ENCODE measurements at regions not wholly inside any gene's neighbourhood (a gene's known extent, or its start where the extent isn't known, plus 50 kb on each side); places are given as distances from the start of the nearest gene placed in this dataset.

DNA sequence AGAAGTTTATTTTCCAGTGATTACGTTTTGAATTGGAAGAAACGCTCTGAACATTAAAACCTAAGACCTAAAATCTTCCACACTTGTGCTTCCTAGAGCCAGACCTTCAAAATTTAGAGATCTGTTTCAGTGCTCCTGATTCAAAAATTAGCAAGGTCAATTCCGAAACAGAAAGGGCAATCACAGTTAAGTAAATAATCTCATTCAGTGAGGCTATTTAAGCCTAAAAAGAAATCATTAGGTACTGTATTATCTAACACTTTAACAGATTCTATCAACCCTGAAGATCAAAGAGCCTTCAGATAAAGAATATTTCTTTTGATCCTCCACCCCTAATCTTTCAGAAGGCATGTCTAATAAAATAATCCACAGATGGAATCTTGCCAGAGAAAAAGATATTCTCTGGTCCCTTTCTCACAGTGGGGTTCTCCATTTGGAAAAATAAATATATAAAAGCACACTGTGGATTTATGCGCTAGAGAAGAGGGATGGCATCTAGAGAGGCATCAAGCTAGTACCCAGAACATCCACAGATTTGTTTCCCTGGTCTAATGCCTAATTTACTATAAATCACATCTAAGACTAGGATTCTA is 54.4 kb downstream of the ZZZ3 start:
- RAD21 ChIA-PET (ENCODE audit: low non-redundant PET in 1 of 2, low total read pairs in 2 of 2, uncharacterized antibody in 2 of 2, unreplicated experiment in 2 of 2) = no interaction called here
- H4K20me1 ChIP-seq (ENCODE audit: insufficient read depth) = no peaks in the 10 kb centered on the region
- H3K9me3 ChIP-seq (ENCODE audit: control insufficient read depth in 1 of 2, insufficient read depth in 1 of 2, low read depth in 1 of 2, low read length in 2 of 2) = no peaks in the 10 kb centered on the region
- H3K27ac ChIP-seq (ENCODE audit: low read depth, low read length) = no peak overlapping the region
- H3K27me3 ChIP-seq (ENCODE audit: insufficient read depth, low read length) = no peaks in the 10 kb centered on the region
- H3K4me3 ChIP-seq (replicated peaks in 1 of 2; ENCODE audit: low read depth in 1 of 2, low read length in 2 of 2) = no peak overlapping the region
- no peaks in the 10 kb centered on the region for H3K4me1 ChIP-seq (ENCODE audit: control insufficient read depth in 1 of 2, insufficient read depth in 2 of 2, low read length in 2 of 2)
- H3K9me2 ChIP-seq (ENCODE audit: insufficient read depth) = no peaks in the 10 kb centered on the region
- no TSS peak for BruUV-seq (replicated peaks)
- H3K4me2 ChIP-seq (ENCODE audit: low read length) = no peak overlapping the region
- no peak for DNase-seq (ENCODE audit: low read depth, low spot score)
- intact Hi-C loops (cut with micrococcal nuclease) = no loop called here
- peaks cover 8% of the 10 kb centered on the region; the same call in 1 of the 2 replicates for H3K79me2 ChIP-seq (ENCODE audit: insufficient read depth, low read length)
- no peak overlapping the region for H3K9ac ChIP-seq (ENCODE audit: low read length)
- H3K36me3 ChIP-seq (ENCODE audit: control insufficient read depth in 1 of 2, insufficient read depth in 2 of 2, low read length in 2 of 2) = peaks cover 8 to 16% of the 10 kb centered on the region in 2 experiments; a peak in 3 of 4 replicates
- ATAC-seq = no peak
- POLR2A ChIA-PET = no interaction called here
- no peak overlapping the region for H2AFZ ChIP-seq (ENCODE audit: low read depth, low read length, poor library complexity, severe bottlenecking)
- CTCF ChIA-PET = no interaction called here
- no peak for TF ChIP-seq EGR1 (IDR thresholded peaks at IDR 0.05; ENCODE audit: low read depth)
- TF ChIP-seq, protein P1, sequence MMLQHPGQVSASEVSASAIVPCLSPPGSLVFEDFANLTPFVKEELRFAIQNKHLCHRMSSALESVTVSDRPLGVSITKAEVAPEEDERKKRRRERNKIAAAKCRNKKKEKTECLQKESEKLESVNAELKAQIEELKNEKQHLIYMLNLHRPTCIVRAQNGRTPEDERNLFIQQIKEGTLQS (IDR thresholded peaks at IDR 0.05) = no peak

DNA sequence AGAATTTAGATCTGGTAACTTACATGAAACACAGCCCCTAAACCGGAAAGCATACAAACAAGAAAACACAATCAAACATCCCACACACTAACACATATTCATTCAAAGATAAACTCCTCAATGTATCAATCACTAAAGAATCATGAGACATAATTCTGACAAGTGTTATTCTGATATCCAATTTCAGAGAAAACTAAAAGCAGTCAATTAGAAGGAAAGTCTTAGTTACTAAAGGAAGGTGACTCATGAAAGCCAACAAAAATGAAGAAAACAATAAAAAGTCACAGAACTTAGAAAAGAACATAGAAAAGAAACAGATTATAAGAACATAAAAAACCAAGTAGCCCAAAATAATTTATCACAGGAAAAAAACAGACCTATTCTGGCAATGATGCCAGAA is 57.2 kb downstream of the ZZZ3 start:
- no peak overlapping the region for H3K4me2 ChIP-seq (ENCODE audit: low read length)
- H2AFZ ChIP-seq (ENCODE audit: low read depth, low read length, poor library complexity, severe bottlenecking) = no peak overlapping the region
- no peaks in the 10 kb centered on the region for H3K27me3 ChIP-seq (ENCODE audit: insufficient read depth, low read length)
- no TSS peak for BruUV-seq (replicated peaks)
- intact Hi-C loops (cut with micrococcal nuclease) = no loop called here
- H3K27ac ChIP-seq (ENCODE audit: low read depth, low read length) = no peak overlapping the region
- H4K20me1 ChIP-seq (ENCODE audit: insufficient read depth) = no peaks in the 10 kb centered on the region
- ATAC-seq (no peak), DNase-seq (ENCODE audit: low read depth, low spot score) (no peak)
- no peaks in the 10 kb centered on the region for H3K4me1 ChIP-seq (ENCODE audit: control insufficient read depth in 1 of 2, insufficient read depth in 2 of 2, low read length in 2 of 2)
- H3K9me2 ChIP-seq (ENCODE audit: insufficient read depth) = no peaks in the 10 kb centered on the region
- CTCF ChIA-PET = no interaction called here
- no peaks in the 10 kb centered on the region for H3K9me3 ChIP-seq (ENCODE audit: control insufficient read depth in 1 of 2, insufficient read depth in 1 of 2, low read depth in 1 of 2, low read length in 2 of 2)
- no peak overlapping the region for H3K9ac ChIP-seq (ENCODE audit: low read length)
- H3K79me2 ChIP-seq (ENCODE audit: insufficient read depth, low read length) = peaks cover 12% of the 10 kb centered on the region; the same call in 1 of the 2 replicates
- RAD21 ChIA-PET (ENCODE audit: low non-redundant PET in 1 of 2, low total read pairs in 2 of 2, uncharacterized antibody in 2 of 2, unreplicated experiment in 2 of 2) = no interaction called here
- POLR2A ChIA-PET = no interaction called here
- peaks cover 0 to 5% of the 10 kb centered on the region in 2 experiments; a peak in 2 of 4 replicates for H3K36me3 ChIP-seq (ENCODE audit: control insufficient read depth in 1 of 2, insufficient read depth in 2 of 2, low read length in 2 of 2)
- no peak overlapping the region for H3K4me3 ChIP-seq (replicated peaks in 1 of 2; ENCODE audit: low read depth in 1 of 2, low read length in 2 of 2)
- TF ChIP-seq, protein P2, sequence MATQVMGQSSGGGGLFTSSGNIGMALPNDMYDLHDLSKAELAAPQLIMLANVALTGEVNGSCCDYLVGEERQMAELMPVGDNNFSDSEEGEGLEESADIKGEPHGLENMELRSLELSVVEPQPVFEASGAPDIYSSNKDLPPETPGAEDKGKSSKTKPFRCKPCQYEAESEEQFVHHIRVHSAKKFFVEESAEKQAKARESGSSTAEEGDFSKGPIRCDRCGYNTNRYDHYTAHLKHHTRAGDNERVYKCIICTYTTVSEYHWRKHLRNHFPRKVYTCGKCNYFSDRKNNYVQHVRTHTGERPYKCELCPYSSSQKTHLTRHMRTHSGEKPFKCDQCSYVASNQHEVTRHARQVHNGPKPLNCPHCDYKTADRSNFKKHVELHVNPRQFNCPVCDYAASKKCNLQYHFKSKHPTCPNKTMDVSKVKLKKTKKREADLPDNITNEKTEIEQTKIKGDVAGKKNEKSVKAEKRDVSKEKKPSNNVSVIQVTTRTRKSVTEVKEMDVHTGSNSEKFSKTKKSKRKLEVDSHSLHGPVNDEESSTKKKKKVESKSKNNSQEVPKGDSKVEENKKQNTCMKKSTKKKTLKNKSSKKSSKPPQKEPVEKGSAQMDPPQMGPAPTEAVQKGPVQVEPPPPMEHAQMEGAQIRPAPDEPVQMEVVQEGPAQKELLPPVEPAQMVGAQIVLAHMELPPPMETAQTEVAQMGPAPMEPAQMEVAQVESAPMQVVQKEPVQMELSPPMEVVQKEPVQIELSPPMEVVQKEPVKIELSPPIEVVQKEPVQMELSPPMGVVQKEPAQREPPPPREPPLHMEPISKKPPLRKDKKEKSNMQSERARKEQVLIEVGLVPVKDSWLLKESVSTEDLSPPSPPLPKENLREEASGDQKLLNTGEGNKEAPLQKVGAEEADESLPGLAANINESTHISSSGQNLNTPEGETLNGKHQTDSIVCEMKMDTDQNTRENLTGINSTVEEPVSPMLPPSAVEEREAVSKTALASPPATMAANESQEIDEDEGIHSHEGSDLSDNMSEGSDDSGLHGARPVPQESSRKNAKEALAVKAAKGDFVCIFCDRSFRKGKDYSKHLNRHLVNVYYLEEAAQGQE (IDR thresholded peaks at IDR 0.05; ENCODE audit: low read depth) = no peak
- TF ChIP-seq FOSL1 (IDR thresholded peaks at IDR 0.05; ENCODE audit: low read depth) = no peak
- TF ChIP-seq ZNF274 (IDR thresholded peaks at IDR 0.05; ENCODE audit: low read depth, low read length) = no peak
- TF ChIP-seq CEBPB (IDR thresholded peaks at IDR 0.05; ENCODE audit: low read depth) = no peak
- TF ChIP-seq, protein P3, sequence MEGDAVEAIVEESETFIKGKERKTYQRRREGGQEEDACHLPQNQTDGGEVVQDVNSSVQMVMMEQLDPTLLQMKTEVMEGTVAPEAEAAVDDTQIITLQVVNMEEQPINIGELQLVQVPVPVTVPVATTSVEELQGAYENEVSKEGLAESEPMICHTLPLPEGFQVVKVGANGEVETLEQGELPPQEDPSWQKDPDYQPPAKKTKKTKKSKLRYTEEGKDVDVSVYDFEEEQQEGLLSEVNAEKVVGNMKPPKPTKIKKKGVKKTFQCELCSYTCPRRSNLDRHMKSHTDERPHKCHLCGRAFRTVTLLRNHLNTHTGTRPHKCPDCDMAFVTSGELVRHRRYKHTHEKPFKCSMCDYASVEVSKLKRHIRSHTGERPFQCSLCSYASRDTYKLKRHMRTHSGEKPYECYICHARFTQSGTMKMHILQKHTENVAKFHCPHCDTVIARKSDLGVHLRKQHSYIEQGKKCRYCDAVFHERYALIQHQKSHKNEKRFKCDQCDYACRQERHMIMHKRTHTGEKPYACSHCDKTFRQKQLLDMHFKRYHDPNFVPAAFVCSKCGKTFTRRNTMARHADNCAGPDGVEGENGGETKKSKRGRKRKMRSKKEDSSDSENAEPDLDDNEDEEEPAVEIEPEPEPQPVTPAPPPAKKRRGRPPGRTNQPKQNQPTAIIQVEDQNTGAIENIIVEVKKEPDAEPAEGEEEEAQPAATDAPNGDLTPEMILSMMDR (IDR thresholded peaks at IDR 0.05 in 2 of 3, conservative IDR thresholded peaks at IDR 0.05 in 1 of 3; ENCODE audit: borderline replicate concordance in 1 of 3, insufficient read depth in 1 of 3, low read depth in 2 of 3, low read length in 2 of 3) = no peak
- TF ChIP-seq, protein P1 (IDR thresholded peaks at IDR 0.05) = no peak
- TF ChIP-seq ELF1 (IDR thresholded peaks at IDR 0.05; ENCODE audit: borderline replicate concordance, low read depth) = no peak
- TF ChIP-seq EGR1 (IDR thresholded peaks at IDR 0.05; ENCODE audit: low read depth) = no peak
- TF ChIP-seq, protein P4, sequence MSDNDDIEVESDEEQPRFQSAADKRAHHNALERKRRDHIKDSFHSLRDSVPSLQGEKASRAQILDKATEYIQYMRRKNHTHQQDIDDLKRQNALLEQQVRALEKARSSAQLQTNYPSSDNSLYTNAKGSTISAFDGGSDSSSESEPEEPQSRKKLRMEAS (IDR thresholded peaks at IDR 0.05) = no peak
- no peak for TF ChIP-seq SRF (IDR thresholded peaks at IDR 0.05; ENCODE audit: low read depth)
- TF ChIP-seq TCF7L2 (IDR thresholded peaks at IDR 0.05; ENCODE audit: borderline replicate concordance, extremely low read depth, insufficient read depth, insufficient read length) = no peak
- TF ChIP-seq POLR2A (IDR thresholded peaks at IDR 0.05; ENCODE audit: borderline replicate concordance, extremely low read depth, insufficient read depth, insufficient read length) = no peak
- no peak for TF ChIP-seq CBX3 (IDR thresholded peaks at IDR 0.05; ENCODE audit: low read depth)
- TF ChIP-seq RAD21 (IDR thresholded peaks at IDR 0.05; ENCODE audit: low read depth) = no peak

Measured in HCT116 (cell line).